Smooth muscle cell (in vitro differentiated cells): ENCODE measurements at regions not wholly inside any gene's neighbourhood (a gene's known extent, or its start where the extent isn't known, plus 50 kb on each side); places are given as distances from the start of the nearest gene placed in this dataset.

Experiments used
- DNase-seq: peaks from one replicate; lab custom pipeline; 2025; ENCODE audit not compliant: unreplicated experiment; lab: John Stamatoyannopoulos, UW
- H2AFZ ChIP-seq: fragments of 200-600 bp; sonication (generic); 2 replicates; pipeline ENCODE4 v1.6.0; 2016; ENCODE audit warnings: antibody characterized with exemption, low read depth, mild to moderate bottlenecking
- H3F3A ChIP-seq: fragments of 200-600 bp; sonication (generic); 2 replicates; pipeline ENCODE4 v1.6.0; 2017; ENCODE audit warnings: antibody characterized with exemption, low read depth
- H3K27ac ChIP-seq: fragments of 200-600 bp; sonication (generic); 2 replicates; pipeline ENCODE4 v1.5.1; 2016; ENCODE audit warnings: low read depth, mild to moderate bottlenecking
- H3K27me3 ChIP-seq: fragments of 200-600 bp; sonication (generic); 2 replicates; pipeline ENCODE4 v1.6.1; 2016; ENCODE audit warnings: low read depth, mild to moderate bottlenecking
- H3K36me3 ChIP-seq: fragments of 200-600 bp; sonication (generic); 2 replicates; pipeline ENCODE4 v1.5.1; 2016; ENCODE audit warnings: low read depth
- H3K4me1 ChIP-seq: fragments of 200-600 bp; sonication (generic); 2 replicates; pipeline ENCODE4 v1.5.1; 2016; ENCODE audit warnings: low read depth
- H3K4me2 ChIP-seq: fragments of 200-600 bp; sonication (generic); 2 replicates; pipeline ENCODE4 v1.6.0; 2016; ENCODE audit warnings: mild to moderate bottlenecking
- H3K4me3 ChIP-seq: fragments of 200-600 bp; sonication (generic); 2 replicates; pipeline ENCODE4 v1.5.1; 2016; ENCODE audit warnings: mild to moderate bottlenecking
- H3K79me2 ChIP-seq: fragments of 200-600 bp; sonication (generic); 2 replicates; pipeline ENCODE4 v1.6.0; 2016; ENCODE audit warnings: low read depth, mild to moderate bottlenecking
- H3K9ac ChIP-seq: fragments of 200-600 bp; sonication (generic); 2 replicates; pipeline ENCODE4 v1.6.0; 2016; ENCODE audit warnings: low read depth
- H3K9me3 ChIP-seq: fragments of 200-600 bp; sonication (generic); replicated peaks from 2 replicates; pipeline ENCODE4 v1.5.1; 2016; ENCODE audit warnings: low read depth
- H4K20me1 ChIP-seq: fragments of 200-600 bp; sonication (generic); 2 replicates; pipeline ENCODE4 v1.6.0; 2016; ENCODE audit warnings: low read depth
- WGBS: methylation state at CpG from one replicate; pipeline ENCODE4 v1.1.7; 2016; ENCODE audit warnings: low lambda C conversion rate; 5-methylcytosine and 5-hydroxymethylcytosine counted together
- TF ChIP-seq, protein P1 (sequence below): fragments of 200-600 bp; sonication (generic); IDR thresholded peaks from 2 replicates; pipeline ENCODE4 v1.5.1; 2017; ENCODE audit warnings: borderline replicate concordance, mild to moderate bottlenecking, antibody characterized with exemption; ENCODE audit not compliant: insufficient read depth, poor library complexity, severe bottlenecking

DNA sequence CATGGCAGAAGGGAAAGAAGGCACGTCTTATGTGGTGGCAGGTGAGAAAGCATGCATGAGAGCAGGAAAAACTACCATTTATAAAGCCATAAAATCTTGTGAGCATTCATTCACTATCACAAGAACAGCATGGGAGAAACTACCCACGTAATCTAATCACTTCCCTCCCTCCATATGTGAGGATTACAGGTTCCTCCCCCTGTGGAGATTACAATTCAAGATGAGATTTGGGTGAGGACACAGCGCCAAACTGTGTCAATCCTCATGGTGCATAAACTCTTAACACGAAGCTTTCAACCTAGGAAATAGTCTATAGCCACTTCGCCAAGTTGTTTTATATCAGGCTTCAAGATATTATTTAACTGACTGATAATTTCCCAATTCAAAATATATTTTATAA, 595.5 kb downstream of the FBXO15 start:
- no peaks in the 10 kb centered on the region for H3F3A ChIP-seq
- no peaks in the 10 kb centered on the region for H4K20me1 ChIP-seq
- 72% methylated on average over 5 of the region's 5 CpGs for WGBS
- no peak for DNase-seq
- no peak overlapping the region for H3K9ac ChIP-seq
- H3K9me3 ChIP-seq = no peaks in the 10 kb centered on the region
- no peak overlapping the region for H2AFZ ChIP-seq
- no peaks in the 10 kb centered on the region for H3K36me3 ChIP-seq
- TF ChIP-seq, protein P1, sequence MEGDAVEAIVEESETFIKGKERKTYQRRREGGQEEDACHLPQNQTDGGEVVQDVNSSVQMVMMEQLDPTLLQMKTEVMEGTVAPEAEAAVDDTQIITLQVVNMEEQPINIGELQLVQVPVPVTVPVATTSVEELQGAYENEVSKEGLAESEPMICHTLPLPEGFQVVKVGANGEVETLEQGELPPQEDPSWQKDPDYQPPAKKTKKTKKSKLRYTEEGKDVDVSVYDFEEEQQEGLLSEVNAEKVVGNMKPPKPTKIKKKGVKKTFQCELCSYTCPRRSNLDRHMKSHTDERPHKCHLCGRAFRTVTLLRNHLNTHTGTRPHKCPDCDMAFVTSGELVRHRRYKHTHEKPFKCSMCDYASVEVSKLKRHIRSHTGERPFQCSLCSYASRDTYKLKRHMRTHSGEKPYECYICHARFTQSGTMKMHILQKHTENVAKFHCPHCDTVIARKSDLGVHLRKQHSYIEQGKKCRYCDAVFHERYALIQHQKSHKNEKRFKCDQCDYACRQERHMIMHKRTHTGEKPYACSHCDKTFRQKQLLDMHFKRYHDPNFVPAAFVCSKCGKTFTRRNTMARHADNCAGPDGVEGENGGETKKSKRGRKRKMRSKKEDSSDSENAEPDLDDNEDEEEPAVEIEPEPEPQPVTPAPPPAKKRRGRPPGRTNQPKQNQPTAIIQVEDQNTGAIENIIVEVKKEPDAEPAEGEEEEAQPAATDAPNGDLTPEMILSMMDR = no peak
- no peaks in the 10 kb centered on the region for H3K79me2 ChIP-seq
- H3K4me3 ChIP-seq = no peak overlapping the region
- no peak overlapping the region for H3K27ac ChIP-seq
- H3K4me2 ChIP-seq = no peak overlapping the region
- no peaks in the 10 kb centered on the region for H3K27me3 ChIP-seq
- no peaks in the 10 kb centered on the region for H3K4me1 ChIP-seq

DNA sequence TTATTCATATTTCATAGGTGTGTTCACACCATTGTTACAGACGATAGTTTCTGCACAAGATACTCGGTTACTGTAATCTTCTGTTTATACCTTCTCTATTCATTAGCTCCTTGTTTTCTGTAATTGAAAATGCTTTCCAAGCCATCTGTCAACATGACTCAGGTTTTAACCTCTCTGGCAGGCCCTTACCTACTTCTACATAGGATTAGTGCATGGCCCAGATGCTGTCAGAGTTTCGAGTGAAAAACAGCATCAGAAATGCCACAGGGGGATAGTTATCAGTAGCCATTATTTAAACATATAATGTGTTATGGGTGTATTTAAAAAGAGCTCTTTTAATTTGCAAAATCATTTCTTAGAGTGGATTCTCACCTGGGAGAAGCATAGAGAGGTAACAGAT, 596.4 kb downstream of the FBXO15 start:
- H3K4me3 ChIP-seq = no peak overlapping the region
- no peak overlapping the region for H2AFZ ChIP-seq
- no peak overlapping the region for H3K9ac ChIP-seq
- no peaks in the 10 kb centered on the region for H3K27me3 ChIP-seq
- no peaks in the 10 kb centered on the region for H3K4me1 ChIP-seq
- TF ChIP-seq, protein P1 = no peak
- no peaks in the 10 kb centered on the region for H4K20me1 ChIP-seq
- H3K4me2 ChIP-seq = no peak overlapping the region
- H3K36me3 ChIP-seq = no peaks in the 10 kb centered on the region
- WGBS = 81% methylated on average over 3 of the region's 3 CpGs
- DNase-seq = no peak
- H3K9me3 ChIP-seq = no peaks in the 10 kb centered on the region
- no peaks in the 10 kb centered on the region for H3K79me2 ChIP-seq
- no peak overlapping the region for H3K27ac ChIP-seq
- no peaks in the 10 kb centered on the region for H3F3A ChIP-seq

DNA sequence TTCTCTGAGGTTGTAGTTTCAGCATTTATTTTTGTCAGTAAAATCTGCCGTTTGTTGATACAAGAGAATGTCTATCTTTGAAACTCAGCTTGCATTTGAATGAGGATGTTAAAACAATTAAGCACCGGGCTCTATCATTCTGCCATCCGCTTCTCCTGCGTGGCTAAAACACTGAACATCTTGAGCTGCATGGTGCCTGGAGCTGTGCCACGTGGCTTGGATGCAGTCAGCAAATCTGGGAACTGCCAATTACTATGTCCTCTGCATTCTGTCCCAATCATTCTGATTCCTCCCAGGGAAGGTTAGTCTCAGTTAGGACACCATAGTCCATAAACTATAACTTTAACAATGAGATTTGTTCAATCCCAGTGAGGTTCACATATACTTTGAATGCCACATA, 598.4 kb downstream of the FBXO15 start:
- DNase-seq = no peak
- no peaks in the 10 kb centered on the region for H3K4me1 ChIP-seq
- no peak overlapping the region for H2AFZ ChIP-seq
- H3K9ac ChIP-seq = no peak overlapping the region
- no peaks in the 10 kb centered on the region for H3K79me2 ChIP-seq
- H3K27me3 ChIP-seq = no peaks in the 10 kb centered on the region
- 80% methylated on average over 5 of the region's 5 CpGs for WGBS
- no peaks in the 10 kb centered on the region for H3K9me3 ChIP-seq
- no peaks in the 10 kb centered on the region for H4K20me1 ChIP-seq
- TF ChIP-seq, protein P1 = no peak
- no peak overlapping the region for H3K4me3 ChIP-seq
- H3K36me3 ChIP-seq = no peaks in the 10 kb centered on the region
- no peaks in the 10 kb centered on the region for H3F3A ChIP-seq
- no peak overlapping the region for H3K4me2 ChIP-seq
- H3K27ac ChIP-seq = no peak overlapping the region

DNA sequence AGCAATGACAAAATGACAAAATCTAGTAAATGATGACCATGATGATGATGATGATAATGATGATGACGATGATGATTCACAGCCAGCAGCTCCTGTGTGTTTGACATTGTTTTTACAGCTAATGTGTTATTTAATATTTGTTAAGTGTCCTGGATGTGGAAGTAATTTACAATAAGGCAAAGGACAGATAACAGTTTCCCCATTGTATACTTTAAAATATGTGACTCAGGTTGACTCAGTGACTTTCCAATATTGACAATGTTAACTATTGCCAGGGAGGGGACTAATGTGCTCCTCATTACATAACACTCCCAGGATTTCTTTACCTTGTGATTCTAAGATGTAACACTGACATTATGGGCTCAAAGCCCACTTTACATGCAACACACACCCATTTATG, 602.2 kb downstream of the FBXO15 start:
- TF ChIP-seq, protein P1 = no peak
- no peak overlapping the region for H3K4me2 ChIP-seq

More for the DNA sequence above, 602.2 kb downstream of the FBXO15 start:
- H3K9ac ChIP-seq = no peak overlapping the region
- DNase-seq = no peak
- H3F3A ChIP-seq = no peaks in the 10 kb centered on the region
- no peaks in the 10 kb centered on the region for H3K4me1 ChIP-seq
- H3K27me3 ChIP-seq = no peaks in the 10 kb centered on the region
- H4K20me1 ChIP-seq = no peaks in the 10 kb centered on the region
- H3K27ac ChIP-seq = no peak overlapping the region
- no peaks in the 10 kb centered on the region for H3K36me3 ChIP-seq
- 32% methylated on average over 1 of the region's 1 CpG for WGBS
- no peak overlapping the region for H2AFZ ChIP-seq
- H3K4me3 ChIP-seq = no peak overlapping the region
- no peaks in the 10 kb centered on the region for H3K9me3 ChIP-seq
- H3K79me2 ChIP-seq = no peaks in the 10 kb centered on the region
